ENCODE measurements at regions not wholly inside any gene's neighbourhood (a gene's known extent, or its start where the extent isn't known, plus 50 kb on each side); places are given as distances from the start of the nearest gene placed in this dataset.

GRCh38 chr3:72563690-72564370 lies 284.4 kb downstream of the SHQ1 start:
- TF ChIP-seq CTCF (conservative IDR thresholded peaks at IDR 0.05; ENCODE audit: low read depth, low read length) = no peak
- no peak overlapping the region for H3K4me3 ChIP-seq (ENCODE audit: low read depth, low read length)
- no peak for DNase-seq (ENCODE audit: low read depth)

- H3K4me3 ChIP-seq (ENCODE audit: low read depth, low read length) = no peak overlapping the region
- no peak for TF ChIP-seq CTCF (conservative IDR thresholded peaks at IDR 0.05; ENCODE audit: low read depth, low read length)
- no peak for DNase-seq (ENCODE audit: low read depth)
These were observed 287.2 kb downstream of the SHQ1 start for GRCh38 chr3:72560846-72561675.

GRCh38 chr3:72559385-72559784 lies 288.9 kb downstream of the SHQ1 start:
- DNase-seq (ENCODE audit: low read depth) = no peak
- no peak for TF ChIP-seq CTCF (conservative IDR thresholded peaks at IDR 0.05; ENCODE audit: low read depth, low read length)
- no peak overlapping the region for H3K4me3 ChIP-seq (ENCODE audit: low read depth, low read length)

GRCh38 chr3:72558001-72558400 lies 290.2 kb downstream of the SHQ1 start:
- DNase-seq (ENCODE audit: low read depth) = no peak
- H3K4me3 ChIP-seq (ENCODE audit: low read depth, low read length) = no peak overlapping the region
- TF ChIP-seq CTCF (conservative IDR thresholded peaks at IDR 0.05; ENCODE audit: low read depth, low read length) = no peak

GRCh38 chr3:72555714-72556113 lies 292.5 kb downstream of the SHQ1 start:
- no peak overlapping the region for H3K4me3 ChIP-seq (ENCODE audit: low read depth, low read length)
- TF ChIP-seq CTCF (conservative IDR thresholded peaks at IDR 0.05; ENCODE audit: low read depth, low read length) = no peak
- DNase-seq (ENCODE audit: low read depth) = no peak

GRCh38 chr3:72554689-72555088 lies 293.6 kb downstream of the SHQ1 start:
- DNase-seq (ENCODE audit: low read depth) = no peak
- H3K4me3 ChIP-seq (ENCODE audit: low read depth, low read length) = no peak overlapping the region
- TF ChIP-seq CTCF (conservative IDR thresholded peaks at IDR 0.05; ENCODE audit: low read depth, low read length) = no peak

Data from choroid plexus epithelial cell (primary cell).